ENCODE measurements at regions not wholly inside any gene's neighbourhood (a gene's known extent, or its start where the extent isn't known, plus 50 kb on each side); places are given as distances from the start of the nearest gene placed in this dataset.

DNA sequence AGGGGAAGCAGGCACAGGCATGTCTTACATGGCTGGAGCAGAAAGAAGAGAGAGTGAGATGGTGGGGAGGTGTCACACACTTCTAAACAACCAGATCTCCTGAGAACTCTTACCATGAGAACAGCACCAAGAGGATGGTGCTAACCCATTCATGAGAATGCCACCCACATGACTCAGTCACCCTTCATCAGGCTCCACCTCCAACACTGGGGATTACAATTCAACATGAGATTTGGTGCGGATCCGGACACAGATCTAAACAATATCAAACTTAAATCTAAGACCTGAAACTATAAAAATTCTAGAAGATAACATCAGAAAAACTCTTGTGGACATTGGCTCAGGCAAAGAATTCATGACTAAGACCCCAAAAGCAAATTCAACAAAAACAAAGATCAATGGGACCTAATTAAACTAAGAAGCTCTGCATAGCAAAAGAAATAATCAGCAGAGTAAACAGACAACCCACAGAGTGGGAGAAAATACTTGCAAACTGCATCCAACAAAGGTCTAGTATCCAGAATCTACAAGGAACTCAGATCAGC, 65.4 kb downstream of the SPATA31C2 start:
- DNase-seq = no peak
- H4K91ac ChIP-seq (ENCODE audit: insufficient read length, low read depth, low read length) = no peak overlapping the region
- no peak overlapping the region for H3K9ac ChIP-seq (ENCODE audit: extremely low read depth, insufficient read length, low read length)
- peaks cover 47 to 53% of the 10 kb centered on the region in 2 experiments for H3K4me1 Mint-ChIP-seq
- no peak overlapping the region for H4K8ac ChIP-seq (replicated peaks; ENCODE audit: insufficient read length, low read depth, low read length)
- TF ChIP-seq, protein P1, sequence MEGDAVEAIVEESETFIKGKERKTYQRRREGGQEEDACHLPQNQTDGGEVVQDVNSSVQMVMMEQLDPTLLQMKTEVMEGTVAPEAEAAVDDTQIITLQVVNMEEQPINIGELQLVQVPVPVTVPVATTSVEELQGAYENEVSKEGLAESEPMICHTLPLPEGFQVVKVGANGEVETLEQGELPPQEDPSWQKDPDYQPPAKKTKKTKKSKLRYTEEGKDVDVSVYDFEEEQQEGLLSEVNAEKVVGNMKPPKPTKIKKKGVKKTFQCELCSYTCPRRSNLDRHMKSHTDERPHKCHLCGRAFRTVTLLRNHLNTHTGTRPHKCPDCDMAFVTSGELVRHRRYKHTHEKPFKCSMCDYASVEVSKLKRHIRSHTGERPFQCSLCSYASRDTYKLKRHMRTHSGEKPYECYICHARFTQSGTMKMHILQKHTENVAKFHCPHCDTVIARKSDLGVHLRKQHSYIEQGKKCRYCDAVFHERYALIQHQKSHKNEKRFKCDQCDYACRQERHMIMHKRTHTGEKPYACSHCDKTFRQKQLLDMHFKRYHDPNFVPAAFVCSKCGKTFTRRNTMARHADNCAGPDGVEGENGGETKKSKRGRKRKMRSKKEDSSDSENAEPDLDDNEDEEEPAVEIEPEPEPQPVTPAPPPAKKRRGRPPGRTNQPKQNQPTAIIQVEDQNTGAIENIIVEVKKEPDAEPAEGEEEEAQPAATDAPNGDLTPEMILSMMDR (conservative IDR thresholded peaks at IDR 0.05) = no peak
- H2AK5ac ChIP-seq (ENCODE audit: insufficient read length, low read length) = no peak overlapping the region
- H4K20me1 ChIP-seq (ENCODE audit: control insufficient read depth, insufficient read depth, insufficient read length) = no peaks in the 10 kb centered on the region
- H3K79me2 ChIP-seq (ENCODE audit: insufficient read depth, low read length) = no peaks in the 10 kb centered on the region
- H3K23ac ChIP-seq (ENCODE audit: insufficient read length, low read depth, low read length) = no peak overlapping the region
- H2BK12ac ChIP-seq (ENCODE audit: insufficient read length, low read depth, low read length) = no peak overlapping the region
- peaks cover 41% of the 10 kb centered on the region for H3K27me3 Mint-ChIP-seq (ENCODE audit: low read depth)
- peaks cover 0 to 13% (median 5%) of the 10 kb centered on the region in 3 experiments; a peak in 2 of 7 replicates for H3K36me3 Mint-ChIP-seq (ENCODE audit: insufficient read depth in 1 of 3, low read depth in 3 of 3)
- H3K4ac ChIP-seq (ENCODE audit: low read depth, low read length) = no peak overlapping the region
- H3K27ac Mint-ChIP-seq = no peak overlapping the region
- H3K4me2 ChIP-seq (ENCODE audit: insufficient read depth, insufficient read length, low read length) = no peak overlapping the region
- no peak overlapping the region for H2BK5ac ChIP-seq (ENCODE audit: insufficient read length, low read length)
- no peak overlapping the region for H2AFZ ChIP-seq (ENCODE audit: low read length)
- H3K9me3 Mint-ChIP-seq = peaks cover 0 to 13% of the 10 kb centered on the region in 2 experiments; a peak in 3 of 5 replicates
- peaks cover 3% of the 10 kb centered on the region; the same call in 1 of the 2 replicates for H3K27me3 ChIP-seq (ENCODE audit: insufficient read depth, low read length)
- H3K9me3 ChIP-seq (ENCODE audit: control insufficient read depth, low read depth, low read length) = no peaks in the 10 kb centered on the region
- no peak overlapping the region for H2BK20ac ChIP-seq (ENCODE audit: low read depth, low read length, poor library complexity, severe bottlenecking)
- no peaks in the 10 kb centered on the region; the same call in 1 of the 2 replicates for H3K4me1 ChIP-seq (ENCODE audit: insufficient read depth, low read length)
- no peak overlapping the region for H3K14ac ChIP-seq (ENCODE audit: insufficient read depth, low read length)
- H3K79me1 ChIP-seq (ENCODE audit: insufficient read depth, low read depth, low read length, poor library complexity, severe bottlenecking) = no peaks in the 10 kb centered on the region
- no peak overlapping the region for H3K56ac ChIP-seq (ENCODE audit: insufficient read length, low read depth, low read length)
- H2BK120ac ChIP-seq (ENCODE audit: low read depth, low read length, poor library complexity, severe bottlenecking) = no peak overlapping the region
- no CpG with 5 or more reads among the region's 2 CpGs for WGBS (ENCODE audit: extremely low coverage, insufficient read length, low lambda C conversion rate)
- no peak overlapping the region for H3K4me3 Mint-ChIP-seq
- no peak overlapping the region for H4K5ac ChIP-seq (ENCODE audit: insufficient read length, low read depth, low read length)
- no peak overlapping the region for H3T11ph ChIP-seq (ENCODE audit: low read length)
- no peak overlapping the region for H2BK15ac ChIP-seq (ENCODE audit: low read depth, low read length)
- peaks cover 13% of the 10 kb centered on the region for H3K23me2 ChIP-seq (ENCODE audit: insufficient read length, low read depth, low read length, poor library complexity, severe bottlenecking)
- H3K18ac ChIP-seq (ENCODE audit: insufficient read length, low read depth, low read length) = no peak overlapping the region
- H3K27ac ChIP-seq (ENCODE audit: insufficient read length, low read depth, low read length) = no peak overlapping the region
